ENCODE measurements at regions not wholly inside any gene's neighbourhood (a gene's known extent, or its start where the extent isn't known, plus 50 kb on each side); places are given as distances from the start of the nearest gene placed in this dataset.

DNA sequence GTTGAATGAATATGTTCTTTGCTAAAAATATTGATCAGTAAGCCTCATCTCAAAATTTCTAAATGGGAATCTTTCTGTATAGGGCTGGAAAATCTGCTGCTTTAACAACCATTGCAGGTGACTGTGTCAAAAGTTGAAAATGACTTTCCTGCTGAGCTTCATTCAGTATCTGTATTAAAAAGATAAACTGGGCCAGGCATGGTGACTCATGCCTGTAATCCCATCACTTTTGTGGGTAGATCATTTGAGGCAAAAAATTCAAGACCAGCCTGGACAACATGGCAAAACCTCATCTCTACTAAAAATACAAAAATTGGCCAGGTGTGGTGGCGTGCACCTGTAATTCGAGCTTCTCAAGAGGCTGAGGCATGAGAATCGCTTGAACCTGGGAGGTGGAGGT lies 213.7 kb upstream of the SYT10 start:
- no peak for ATAC-seq
- TF ChIP-seq ARNTL (CRISPR knock-in tag; IDR thresholded peaks at IDR 0.05; ENCODE audit: borderline replicate concordance, low read depth), result no peak
- TF ChIP-seq, protein P1, sequence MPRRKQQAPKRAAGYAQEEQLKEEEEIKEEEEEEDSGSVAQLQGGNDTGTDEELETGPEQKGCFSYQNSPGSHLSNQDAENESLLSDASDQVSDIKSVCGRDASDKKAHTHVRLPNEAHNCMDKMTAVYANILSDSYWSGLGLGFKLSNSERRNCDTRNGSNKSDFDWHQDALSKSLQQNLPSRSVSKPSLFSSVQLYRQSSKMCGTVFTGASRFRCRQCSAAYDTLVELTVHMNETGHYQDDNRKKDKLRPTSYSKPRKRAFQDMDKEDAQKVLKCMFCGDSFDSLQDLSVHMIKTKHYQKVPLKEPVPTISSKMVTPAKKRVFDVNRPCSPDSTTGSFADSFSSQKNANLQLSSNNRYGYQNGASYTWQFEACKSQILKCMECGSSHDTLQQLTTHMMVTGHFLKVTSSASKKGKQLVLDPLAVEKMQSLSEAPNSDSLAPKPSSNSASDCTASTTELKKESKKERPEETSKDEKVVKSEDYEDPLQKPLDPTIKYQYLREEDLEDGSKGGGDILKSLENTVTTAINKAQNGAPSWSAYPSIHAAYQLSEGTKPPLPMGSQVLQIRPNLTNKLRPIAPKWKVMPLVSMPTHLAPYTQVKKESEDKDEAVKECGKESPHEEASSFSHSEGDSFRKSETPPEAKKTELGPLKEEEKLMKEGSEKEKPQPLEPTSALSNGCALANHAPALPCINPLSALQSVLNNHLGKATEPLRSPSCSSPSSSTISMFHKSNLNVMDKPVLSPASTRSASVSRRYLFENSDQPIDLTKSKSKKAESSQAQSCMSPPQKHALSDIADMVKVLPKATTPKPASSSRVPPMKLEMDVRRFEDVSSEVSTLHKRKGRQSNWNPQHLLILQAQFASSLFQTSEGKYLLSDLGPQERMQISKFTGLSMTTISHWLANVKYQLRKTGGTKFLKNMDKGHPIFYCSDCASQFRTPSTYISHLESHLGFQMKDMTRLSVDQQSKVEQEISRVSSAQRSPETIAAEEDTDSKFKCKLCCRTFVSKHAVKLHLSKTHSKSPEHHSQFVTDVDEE (CRISPR knock-in tag; IDR thresholded peaks at IDR 0.05), result no peak
- no peak for TF ChIP-seq ZFP3 (CRISPR knock-in tag; IDR thresholded peaks at IDR 0.05)
- no peak for TF ChIP-seq ZC3H10 (CRISPR knock-in tag; IDR thresholded peaks at IDR 0.05)
- TF ChIP-seq, protein P2, sequence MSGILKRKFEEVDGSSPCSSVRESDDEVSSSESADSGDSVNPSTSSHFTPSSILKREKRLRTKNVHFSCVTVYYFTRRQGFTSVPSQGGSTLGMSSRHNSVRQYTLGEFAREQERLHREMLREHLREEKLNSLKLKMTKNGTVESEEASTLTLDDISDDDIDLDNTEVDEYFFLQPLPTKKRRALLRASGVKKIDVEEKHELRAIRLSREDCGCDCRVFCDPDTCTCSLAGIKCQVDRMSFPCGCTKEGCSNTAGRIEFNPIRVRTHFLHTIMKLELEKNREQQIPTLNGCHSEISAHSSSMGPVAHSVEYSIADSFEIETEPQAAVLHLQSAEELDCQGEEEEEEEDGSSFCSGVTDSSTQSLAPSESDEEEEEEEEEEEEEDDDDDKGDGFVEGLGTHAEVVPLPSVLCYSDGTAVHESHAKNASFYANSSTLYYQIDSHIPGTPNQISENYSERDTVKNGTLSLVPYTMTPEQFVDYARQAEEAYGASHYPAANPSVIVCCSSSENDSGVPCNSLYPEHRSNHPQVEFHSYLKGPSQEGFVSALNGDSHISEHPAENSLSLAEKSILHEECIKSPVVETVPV (CRISPR knock-in tag; IDR thresholded peaks at IDR 0.05), result no peak
- TF ChIP-seq OSR1 (CRISPR knock-in tag; IDR thresholded peaks at IDR 0.05), result no peak
- TF ChIP-seq ZNF8 (CRISPR knock-in tag; IDR thresholded peaks at IDR 0.05), result no peak
- TF ChIP-seq BACH2 (CRISPR knock-in tag; IDR thresholded peaks at IDR 0.05; ENCODE audit: borderline replicate concordance), result no peak
- TF ChIP-seq TCF4 (CRISPR knock-in tag; IDR thresholded peaks at IDR 0.05; ENCODE audit: borderline replicate concordance), result no peak

DNA sequence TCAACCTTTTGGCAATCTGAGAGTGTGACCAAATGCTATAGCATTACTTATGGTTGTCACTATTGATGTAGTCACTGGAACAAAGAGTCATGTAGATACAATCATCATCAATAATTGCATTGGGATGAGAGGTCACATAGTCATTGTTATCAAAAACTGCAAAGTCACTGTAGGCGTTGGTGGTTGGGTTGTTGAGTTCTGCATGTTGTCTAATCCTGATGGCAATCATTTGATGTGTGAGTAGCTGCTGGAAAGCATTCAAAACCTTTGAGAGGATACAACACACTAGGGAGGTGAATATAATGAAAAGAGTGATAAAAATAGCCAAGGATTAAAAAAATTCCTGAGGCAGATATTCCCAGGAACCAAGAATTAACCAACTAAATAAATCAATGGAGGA lies 214.7 kb upstream of the SYT10 start:
- ATAC-seq, result no peak
- TF ChIP-seq TCF4 (CRISPR knock-in tag; IDR thresholded peaks at IDR 0.05; ENCODE audit: borderline replicate concordance) (no peak), ZFP30 (CRISPR knock-in tag; IDR thresholded peaks at IDR 0.05) (no peak), GLIS3 (CRISPR knock-in tag; IDR thresholded peaks at IDR 0.05) (no peak), ARNTL (CRISPR knock-in tag; IDR thresholded peaks at IDR 0.05; ENCODE audit: borderline replicate concordance, low read depth) (no peak), ZNF70 (CRISPR knock-in tag; IDR thresholded peaks at IDR 0.05) (no peak), ZC3H10 (CRISPR knock-in tag; IDR thresholded peaks at IDR 0.05) (no peak), PPARA (CRISPR knock-in tag; IDR thresholded peaks at IDR 0.05; ENCODE audit: borderline replicate concordance) (no peak), OSR1 (CRISPR knock-in tag; IDR thresholded peaks at IDR 0.05) (no peak), ZNF565 (CRISPR knock-in tag; conservative IDR thresholded peaks at IDR 0.05; ENCODE audit: low read depth) (no peak), ZNF8 (CRISPR knock-in tag; IDR thresholded peaks at IDR 0.05) (no peak), ESRRG (CRISPR knock-in tag; IDR thresholded peaks at IDR 0.05) (no peak), SNAI2 (CRISPR knock-in tag; IDR thresholded peaks at IDR 0.05) (no peak), RARB (CRISPR knock-in tag; IDR thresholded peaks at IDR 0.05) (no peak)
- TF ChIP-seq, protein P1 (CRISPR knock-in tag; IDR thresholded peaks at IDR 0.05), result no peak
- TF ChIP-seq, protein P3, sequence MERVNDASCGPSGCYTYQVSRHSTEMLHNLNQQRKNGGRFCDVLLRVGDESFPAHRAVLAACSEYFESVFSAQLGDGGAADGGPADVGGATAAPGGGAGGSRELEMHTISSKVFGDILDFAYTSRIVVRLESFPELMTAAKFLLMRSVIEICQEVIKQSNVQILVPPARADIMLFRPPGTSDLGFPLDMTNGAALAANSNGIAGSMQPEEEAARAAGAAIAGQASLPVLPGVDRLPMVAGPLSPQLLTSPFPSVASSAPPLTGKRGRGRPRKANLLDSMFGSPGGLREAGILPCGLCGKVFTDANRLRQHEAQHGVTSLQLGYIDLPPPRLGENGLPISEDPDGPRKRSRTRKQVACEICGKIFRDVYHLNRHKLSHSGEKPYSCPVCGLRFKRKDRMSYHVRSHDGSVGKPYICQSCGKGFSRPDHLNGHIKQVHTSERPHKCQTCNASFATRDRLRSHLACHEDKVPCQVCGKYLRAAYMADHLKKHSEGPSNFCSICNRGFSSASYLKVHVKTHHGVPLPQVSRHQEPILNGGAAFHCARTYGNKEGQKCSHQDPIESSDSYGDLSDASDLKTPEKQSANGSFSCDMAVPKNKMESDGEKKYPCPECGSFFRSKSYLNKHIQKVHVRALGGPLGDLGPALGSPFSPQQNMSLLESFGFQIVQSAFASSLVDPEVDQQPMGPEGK (CRISPR knock-in tag; IDR thresholded peaks at IDR 0.05; ENCODE audit: borderline replicate concordance), result no peak
- TF ChIP-seq, protein P4, sequence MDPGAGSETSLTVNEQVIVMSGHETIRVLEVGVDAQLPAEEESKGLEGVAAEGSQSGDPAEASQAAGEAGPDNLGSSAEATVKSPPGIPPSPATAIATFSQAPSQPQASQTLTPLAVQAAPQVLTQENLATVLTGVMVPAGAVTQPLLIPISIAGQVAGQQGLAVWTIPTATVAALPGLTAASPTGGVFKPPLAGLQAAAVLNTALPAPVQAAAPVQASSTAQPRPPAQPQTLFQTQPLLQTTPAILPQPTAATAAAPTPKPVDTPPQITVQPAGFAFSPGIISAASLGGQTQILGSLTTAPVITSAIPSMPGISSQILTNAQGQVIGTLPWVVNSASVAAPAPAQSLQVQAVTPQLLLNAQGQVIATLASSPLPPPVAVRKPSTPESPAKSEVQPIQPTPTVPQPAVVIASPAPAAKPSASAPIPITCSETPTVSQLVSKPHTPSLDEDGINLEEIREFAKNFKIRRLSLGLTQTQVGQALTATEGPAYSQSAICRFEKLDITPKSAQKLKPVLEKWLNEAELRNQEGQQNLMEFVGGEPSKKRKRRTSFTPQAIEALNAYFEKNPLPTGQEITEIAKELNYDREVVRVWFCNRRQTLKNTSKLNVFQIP (CRISPR knock-in tag; IDR thresholded peaks at IDR 0.05; ENCODE audit: borderline replicate concordance, low read depth), result no peak
- TF ChIP-seq, protein P5, sequence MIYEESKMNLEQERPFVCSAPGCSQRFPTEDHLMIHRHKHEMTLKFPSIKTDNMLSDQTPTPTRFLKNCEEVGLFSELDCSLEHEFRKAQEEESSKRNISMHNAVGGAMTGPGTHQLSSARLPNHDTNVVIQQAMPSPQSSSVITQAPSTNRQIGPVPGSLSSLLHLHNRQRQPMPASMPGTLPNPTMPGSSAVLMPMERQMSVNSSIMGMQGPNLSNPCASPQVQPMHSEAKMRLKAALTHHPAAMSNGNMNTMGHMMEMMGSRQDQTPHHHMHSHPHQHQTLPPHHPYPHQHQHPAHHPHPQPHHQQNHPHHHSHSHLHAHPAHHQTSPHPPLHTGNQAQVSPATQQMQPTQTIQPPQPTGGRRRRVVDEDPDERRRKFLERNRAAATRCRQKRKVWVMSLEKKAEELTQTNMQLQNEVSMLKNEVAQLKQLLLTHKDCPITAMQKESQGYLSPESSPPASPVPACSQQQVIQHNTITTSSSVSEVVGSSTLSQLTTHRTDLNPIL (CRISPR knock-in tag; IDR thresholded peaks at IDR 0.05; ENCODE audit: low read depth), result no peak
